ENCODE measurements at regions not wholly inside any gene's neighbourhood (a gene's known extent, or its start where the extent isn't known, plus 50 kb on each side); places are given as distances from the start of the nearest gene placed in this dataset.

DNA sequence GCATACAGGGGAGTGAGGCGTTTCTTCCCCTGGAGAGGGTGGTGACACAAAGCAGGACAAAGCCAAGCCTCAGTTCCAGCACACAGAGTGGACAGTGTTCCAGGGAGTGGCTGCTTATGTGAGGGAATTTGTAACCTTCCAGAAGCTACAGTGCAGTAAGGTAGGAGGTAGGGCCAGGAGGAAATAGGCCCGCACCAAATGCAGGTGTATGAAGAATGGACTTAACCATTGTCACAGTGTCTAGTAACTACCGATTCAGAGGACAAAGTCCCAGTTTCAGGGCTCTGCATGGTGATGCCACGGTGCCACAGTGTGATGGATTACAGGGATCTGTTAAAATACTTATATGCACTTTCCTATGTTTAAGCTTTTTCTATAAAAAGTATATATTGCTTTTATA lies 135.3 kb downstream of the ZIC5 start:
- Histone ChIP-seq H3K27me3 (no peaks in the 10 kb centered on the region), H3K27ac (no peak overlapping the region), H3K36me3 (no peaks in the 10 kb centered on the region), H3K9me3 (no peaks in the 10 kb centered on the region), H3K4me3 (no peak overlapping the region), H3K4me1 (no peaks in the 10 kb centered on the region)
- WGBS, 5 donors = 82 to 90% (median 86%) methylated on average over 4 of the region's 4 CpGs
- DNase-seq = no peak
- TF ChIP-seq POLR2AphosphoS5 (IDR thresholded peaks at IDR 0.05) (no peak), POLR2A (IDR thresholded peaks at IDR 0.05) (no peak), EP300 (IDR thresholded peaks at IDR 0.05) (no peak)
- TF ChIP-seq, protein P1, sequence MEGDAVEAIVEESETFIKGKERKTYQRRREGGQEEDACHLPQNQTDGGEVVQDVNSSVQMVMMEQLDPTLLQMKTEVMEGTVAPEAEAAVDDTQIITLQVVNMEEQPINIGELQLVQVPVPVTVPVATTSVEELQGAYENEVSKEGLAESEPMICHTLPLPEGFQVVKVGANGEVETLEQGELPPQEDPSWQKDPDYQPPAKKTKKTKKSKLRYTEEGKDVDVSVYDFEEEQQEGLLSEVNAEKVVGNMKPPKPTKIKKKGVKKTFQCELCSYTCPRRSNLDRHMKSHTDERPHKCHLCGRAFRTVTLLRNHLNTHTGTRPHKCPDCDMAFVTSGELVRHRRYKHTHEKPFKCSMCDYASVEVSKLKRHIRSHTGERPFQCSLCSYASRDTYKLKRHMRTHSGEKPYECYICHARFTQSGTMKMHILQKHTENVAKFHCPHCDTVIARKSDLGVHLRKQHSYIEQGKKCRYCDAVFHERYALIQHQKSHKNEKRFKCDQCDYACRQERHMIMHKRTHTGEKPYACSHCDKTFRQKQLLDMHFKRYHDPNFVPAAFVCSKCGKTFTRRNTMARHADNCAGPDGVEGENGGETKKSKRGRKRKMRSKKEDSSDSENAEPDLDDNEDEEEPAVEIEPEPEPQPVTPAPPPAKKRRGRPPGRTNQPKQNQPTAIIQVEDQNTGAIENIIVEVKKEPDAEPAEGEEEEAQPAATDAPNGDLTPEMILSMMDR (IDR thresholded peaks at IDR 0.05) = no peak
- intact Hi-C loops (cut with DNase I; ENCODE audit: low total_unique reads) = no loop called here

DNA sequence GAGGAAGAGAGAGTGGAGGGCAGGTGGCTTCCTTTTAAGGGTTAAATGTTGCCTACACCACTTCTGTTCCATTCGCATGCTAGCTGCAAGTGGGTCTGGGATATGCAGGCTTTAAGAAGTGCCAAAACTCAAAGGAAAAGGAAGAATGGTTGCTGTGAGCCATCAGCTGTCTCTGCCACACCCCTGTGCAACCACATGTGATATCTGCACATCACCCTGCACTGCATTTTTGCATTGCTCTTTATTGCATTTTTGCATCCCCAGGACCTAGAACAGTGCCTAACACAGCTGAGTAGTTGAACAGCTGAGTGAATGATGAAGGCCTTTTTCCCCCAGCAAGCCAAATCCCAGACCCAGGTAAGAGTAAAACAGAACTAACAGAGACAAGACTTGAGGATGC lies 136.1 kb downstream of the ZIC5 start:
- DNase-seq = no peak
- Histone ChIP-seq H3K27ac (no peak overlapping the region), H3K4me3 (no peak overlapping the region), H3K36me3 (no peaks in the 10 kb centered on the region), H3K9me3 (no peaks in the 10 kb centered on the region), H3K4me1 (no peaks in the 10 kb centered on the region), H3K27me3 (no peaks in the 10 kb centered on the region)
- 71 to 92% (median 83%) methylated on average over 1 of the region's 1 CpG for WGBS, 5 donors
- TF ChIP-seq POLR2A (IDR thresholded peaks at IDR 0.05) (no peak), EP300 (IDR thresholded peaks at IDR 0.05) (no peak), POLR2AphosphoS5 (IDR thresholded peaks at IDR 0.05) (no peak)
- TF ChIP-seq, protein P1 (IDR thresholded peaks at IDR 0.05) = no peak
- intact Hi-C loops (cut with DNase I; ENCODE audit: low total_unique reads) = no loop called here

DNA sequence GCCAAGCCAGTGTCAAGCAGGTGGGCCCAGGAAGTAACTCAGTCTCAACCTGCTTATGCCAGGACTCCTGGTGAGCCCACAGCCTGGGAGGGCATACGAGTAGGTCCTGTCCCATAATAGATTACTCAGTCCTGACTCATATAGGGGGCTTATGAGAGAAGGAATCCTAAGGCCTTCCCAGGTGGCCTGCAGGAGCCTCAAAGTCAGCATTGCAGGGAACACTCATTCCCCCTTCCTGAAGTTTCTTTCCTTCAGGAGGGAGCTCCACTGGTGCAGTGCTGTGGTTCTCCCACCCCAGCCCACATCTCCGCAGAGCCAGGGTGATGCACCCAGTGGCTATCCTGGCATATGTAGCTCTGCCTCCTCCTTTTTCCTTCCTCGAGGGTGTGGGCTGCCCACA lies 137.3 kb downstream of the ZIC5 start:
- 61 to 89% (median 83%) methylated on average over 3 of the region's 3 CpGs for WGBS, 5 donors
- intact Hi-C loops (cut with DNase I; ENCODE audit: low total_unique reads) = no loop called here
- Histone ChIP-seq H3K27ac (no peak overlapping the region), H3K9me3 (no peaks in the 10 kb centered on the region), H3K4me3 (no peak overlapping the region), H3K4me1 (no peaks in the 10 kb centered on the region), H3K36me3 (no peaks in the 10 kb centered on the region), H3K27me3 (no peaks in the 10 kb centered on the region)
- no peak for TF ChIP-seq EP300 (IDR thresholded peaks at IDR 0.05)
- no peak for DNase-seq

DNA sequence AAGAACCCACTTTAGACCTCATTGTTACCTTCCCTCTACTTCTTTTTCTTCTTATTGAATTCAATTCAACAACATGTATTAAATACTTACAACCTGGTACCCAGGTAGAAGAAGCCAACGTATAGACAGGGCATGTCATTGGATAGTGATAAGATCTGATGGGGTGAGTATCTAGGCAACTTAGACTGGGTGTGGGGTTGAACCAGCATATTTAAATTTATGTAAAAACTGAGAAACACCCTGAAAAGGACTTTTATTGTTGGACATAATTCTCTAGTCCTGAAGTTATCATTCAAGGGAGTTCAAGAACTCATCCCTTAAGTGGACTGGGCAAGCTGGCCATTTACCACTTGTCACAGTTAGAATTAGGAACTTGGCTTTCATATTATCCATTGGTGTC lies 139.2 kb downstream of the ZIC5 start:
- Histone ChIP-seq H3K36me3 (no peaks in the 10 kb centered on the region), H3K27me3 (no peaks in the 10 kb centered on the region), H3K9me3 (no peaks in the 10 kb centered on the region), H3K4me3 (no peak overlapping the region), H3K4me1 (no peaks in the 10 kb centered on the region), H3K27ac (no peak overlapping the region)
- no peak for DNase-seq
- 80 to 97% (median 91%) methylated on average over 1 of the region's 1 CpG for WGBS, 5 donors
- intact Hi-C loops (cut with DNase I; ENCODE audit: low total_unique reads) = no loop called here
- TF ChIP-seq POLR2AphosphoS5 (IDR thresholded peaks at IDR 0.05) = no peak
- TF ChIP-seq POLR2A (IDR thresholded peaks at IDR 0.05) = no peak
- no peak for TF ChIP-seq EP300 (IDR thresholded peaks at IDR 0.05)
- TF ChIP-seq, protein P1 (IDR thresholded peaks at IDR 0.05) = no peak

DNA sequence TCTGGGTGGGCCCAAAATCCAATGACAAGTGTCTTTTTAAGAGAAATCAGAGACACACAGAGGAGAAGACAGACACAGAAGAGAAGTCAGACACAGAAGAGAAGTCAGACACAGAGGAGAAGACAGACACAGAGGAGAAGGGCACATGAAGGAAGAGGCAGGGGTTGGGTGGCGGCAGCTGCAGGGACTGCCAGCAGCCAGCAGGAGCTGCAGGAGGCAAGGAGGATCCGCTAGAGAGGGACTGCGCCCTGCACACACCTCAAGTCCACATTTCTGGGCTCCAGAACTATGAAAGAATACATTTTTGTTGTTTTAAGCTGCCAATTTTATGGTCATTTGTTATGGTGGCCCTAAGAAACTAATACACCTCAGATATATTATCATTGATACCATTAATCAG lies 140.6 kb downstream of the ZIC5 start:
- no peak overlapping the region for H3K4me3 ChIP-seq
- 82 to 100% (median 92%) methylated on average over 3 of the region's 3 CpGs for WGBS, 5 donors
- TF ChIP-seq POLR2AphosphoS5 (IDR thresholded peaks at IDR 0.05) (no peak), EP300 (IDR thresholded peaks at IDR 0.05) (no peak), POLR2A (IDR thresholded peaks at IDR 0.05) (no peak)
- TF ChIP-seq, protein P1 (IDR thresholded peaks at IDR 0.05) = no peak
- DNase-seq = no peak
- intact Hi-C loops (cut with DNase I; ENCODE audit: low total_unique reads) = no loop called here
- H3K27ac ChIP-seq = no peak overlapping the region
- no peaks in the 10 kb centered on the region for H3K9me3 ChIP-seq
- no peaks in the 10 kb centered on the region for H3K36me3 ChIP-seq
- no peaks in the 10 kb centered on the region for H3K4me1 ChIP-seq
- no peaks in the 10 kb centered on the region for H3K27me3 ChIP-seq
